Activated CD4-positive, alpha-beta T cell treated with anti-CD3 and anti-CD28 coated beads, Interleukin-2, amount 50 U/mL, for 24 hours (primary cell): ENCODE measurements at regions not wholly inside any gene's neighbourhood (a gene's known extent, or its start where the extent isn't known, plus 50 kb on each side); places are given as distances from the start of the nearest gene placed in this dataset.

Experiments
- DNase-seq, 2 donors: peaks; one replicate each; pipeline ENCODE4 v3.0.0-alpha.2; 2020; ENCODE audit warnings: low read depth in 1 of 2, low spot score in 1 of 2

DNA sequence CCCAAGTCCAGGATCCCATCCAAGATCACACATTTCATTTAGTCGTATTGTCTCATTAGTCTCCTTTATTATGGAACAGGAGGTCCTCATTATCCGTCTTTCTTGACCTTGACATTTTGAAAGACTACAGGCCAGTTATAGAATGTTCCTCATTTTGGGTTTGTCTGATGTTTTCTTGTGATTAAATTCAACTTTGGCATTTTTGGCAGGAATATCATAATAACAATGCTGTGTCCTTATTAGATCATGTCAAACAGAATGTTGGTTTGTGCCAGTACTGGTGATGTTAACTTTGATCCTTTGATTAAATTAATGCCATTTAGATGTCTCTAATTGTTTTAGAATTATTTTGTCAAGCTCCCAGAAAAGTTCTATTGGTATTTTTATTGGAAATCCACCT lies 106.5 kb upstream of the FRY start:
- DNase-seq, result no peak

DNA sequence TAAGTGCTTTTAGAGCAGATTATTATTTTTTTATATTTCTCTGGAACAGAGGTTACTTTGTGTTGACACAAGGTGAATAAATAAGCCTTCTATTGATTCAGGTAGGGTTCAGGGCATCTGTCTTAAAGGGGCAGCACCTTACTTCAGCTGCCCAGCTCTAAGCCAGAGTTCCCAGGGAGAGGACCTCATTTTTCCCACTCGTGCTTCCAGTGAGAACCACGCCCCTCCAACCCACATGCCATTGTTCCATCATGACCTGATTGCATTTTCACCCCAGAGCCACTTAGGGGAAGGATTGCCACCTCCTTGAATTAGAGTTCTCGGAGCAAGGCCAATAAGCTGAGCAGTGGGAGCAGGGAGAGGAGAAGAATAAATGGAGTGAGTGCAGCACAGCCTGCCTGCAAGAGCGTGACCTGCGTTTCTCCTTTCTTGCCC lies 104.3 kb upstream of the FRY start:
- no peak for DNase-seq

DNA sequence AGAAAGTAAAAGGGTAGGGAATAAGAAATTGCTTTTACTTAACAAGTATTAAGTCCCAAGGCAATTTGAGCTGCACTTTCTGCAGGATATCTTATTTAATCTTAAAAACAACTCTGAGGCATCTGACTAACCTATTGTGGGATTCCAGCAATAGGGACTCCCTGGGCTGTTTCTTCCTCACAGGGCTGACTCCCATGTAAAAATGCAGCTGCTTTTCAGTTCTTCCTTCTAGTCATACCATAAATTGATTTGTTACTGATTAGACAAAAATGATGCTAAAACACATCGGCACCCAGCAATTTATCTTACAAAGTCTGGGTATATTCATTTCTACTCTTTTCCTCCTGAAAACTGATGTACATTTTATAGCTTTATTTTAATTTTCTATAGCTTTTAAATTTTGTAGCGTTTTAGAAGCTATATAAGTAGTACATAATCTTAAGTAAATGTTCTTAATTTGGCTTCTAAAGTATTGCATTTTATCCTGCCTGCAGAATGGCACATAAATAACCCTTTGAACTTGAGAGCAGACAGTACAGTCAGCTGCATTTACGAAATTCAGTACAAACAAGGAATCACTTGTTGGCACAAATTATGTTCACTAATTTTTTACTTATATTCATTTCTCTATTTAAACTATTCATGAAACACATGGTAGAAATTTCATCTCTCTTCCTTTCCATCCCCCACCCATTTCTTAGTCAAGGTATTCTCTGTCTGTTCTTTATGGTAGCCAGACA lies 102.4 kb upstream of the FRY start:
- no peak for DNase-seq

DNA sequence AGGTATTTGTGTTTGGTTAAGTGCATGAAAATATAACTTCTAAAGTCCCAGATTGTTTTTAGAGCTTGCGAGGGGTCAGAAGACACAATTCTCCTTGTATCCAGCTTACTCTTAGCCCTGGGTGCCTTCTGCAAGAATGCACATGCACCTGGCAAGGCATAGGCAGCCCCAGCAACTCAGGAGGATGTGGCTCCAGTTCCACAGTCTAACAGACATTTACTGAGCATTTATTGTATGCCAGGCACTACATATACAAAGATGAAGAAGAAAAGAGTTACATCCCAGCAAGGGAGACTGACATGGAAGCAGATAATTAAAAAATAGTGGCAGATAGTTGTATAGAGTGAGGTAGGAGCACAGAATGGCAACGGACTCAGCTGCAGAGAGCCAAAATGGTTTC lies 101.1 kb upstream of the FRY start:
- no peak for DNase-seq

DNA sequence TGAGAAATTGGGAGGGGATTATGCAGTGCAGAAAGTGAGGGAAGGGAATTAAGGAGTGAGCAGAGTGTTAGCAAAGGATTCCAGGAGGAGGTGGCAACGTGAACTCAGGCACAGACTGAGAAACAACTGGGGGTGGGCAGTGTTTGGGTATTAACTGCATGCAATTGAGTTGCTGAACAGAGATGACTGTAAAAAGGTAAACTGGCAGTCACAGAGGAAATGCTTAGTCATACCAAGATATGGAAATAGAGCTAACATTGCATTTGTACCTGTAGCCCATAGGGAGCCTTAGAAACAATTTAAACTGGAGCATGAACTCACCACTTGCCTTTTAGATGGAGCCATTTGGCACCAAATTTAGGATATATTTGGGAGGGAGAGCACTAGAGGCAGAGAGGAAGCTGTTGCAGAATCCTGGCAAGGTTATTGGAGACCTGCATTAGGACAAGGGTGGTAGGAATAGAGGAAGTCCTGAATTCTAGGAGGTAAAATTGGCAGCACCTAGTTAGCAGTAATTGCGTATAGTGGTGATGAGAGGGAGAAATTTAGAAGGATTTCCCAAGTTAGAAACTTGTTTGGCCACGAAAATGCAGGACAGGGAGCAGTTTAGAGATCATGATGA lies 100.6 kb upstream of the FRY start:
- no peak for DNase-seq

DNA sequence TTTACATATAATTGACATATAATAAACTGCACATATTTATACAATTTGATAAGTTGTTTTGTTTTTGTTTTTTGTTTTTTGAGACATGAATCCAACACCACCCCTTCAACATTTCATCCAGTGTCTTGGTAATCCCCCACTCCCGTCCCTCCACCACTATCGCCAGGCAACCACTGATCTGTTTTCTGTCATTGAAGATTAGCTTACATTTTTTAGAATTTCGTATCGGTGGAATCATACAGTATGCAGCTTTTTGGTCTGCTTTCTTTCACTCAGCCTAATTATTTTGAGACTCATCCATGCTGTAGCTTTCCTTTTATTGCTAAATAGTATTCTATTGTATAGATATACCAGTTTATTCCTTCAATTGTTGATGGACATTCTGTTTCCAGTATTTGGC lies 94.1 kb upstream of the FRY start:
- no peak for DNase-seq

DNA sequence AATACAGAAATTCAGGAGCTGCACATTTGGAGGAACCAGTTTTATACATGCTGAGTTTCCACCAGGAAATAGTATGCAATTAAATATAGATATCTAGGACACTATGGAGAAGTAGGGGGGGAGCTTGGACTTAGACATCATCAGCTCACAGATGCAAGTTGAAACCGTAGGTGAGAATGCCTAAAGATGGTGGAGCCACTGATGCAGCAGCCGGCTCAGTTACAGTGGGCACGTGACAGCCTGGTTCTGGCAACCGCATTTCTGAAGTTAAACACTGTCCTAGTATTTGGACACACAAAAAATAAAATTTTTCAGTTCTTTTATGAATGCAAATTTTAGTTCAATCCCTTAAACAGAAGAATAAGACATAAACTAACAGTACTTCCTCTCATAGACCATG lies 91.5 kb upstream of the FRY start:
- no peak for DNase-seq

DNA sequence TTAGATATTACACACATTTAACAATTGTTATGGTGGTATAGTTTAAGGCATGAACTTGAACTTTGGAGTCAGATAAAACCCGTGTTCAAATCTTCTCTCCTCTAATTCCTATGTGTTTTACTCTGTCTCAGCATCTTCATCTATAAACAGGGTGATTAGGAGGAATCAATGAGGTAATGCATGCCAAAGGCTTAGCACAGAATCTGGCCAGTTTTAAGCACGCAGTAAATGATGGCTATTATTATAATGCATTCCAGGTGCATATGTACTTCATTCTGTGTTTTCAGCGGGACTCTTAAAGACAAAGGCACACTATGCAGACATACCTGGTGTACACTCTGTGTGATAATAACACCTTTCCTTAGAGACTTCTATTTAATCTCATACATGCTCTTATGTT lies 88.0 kb upstream of the FRY start:
- DNase-seq, result no peak

DNA sequence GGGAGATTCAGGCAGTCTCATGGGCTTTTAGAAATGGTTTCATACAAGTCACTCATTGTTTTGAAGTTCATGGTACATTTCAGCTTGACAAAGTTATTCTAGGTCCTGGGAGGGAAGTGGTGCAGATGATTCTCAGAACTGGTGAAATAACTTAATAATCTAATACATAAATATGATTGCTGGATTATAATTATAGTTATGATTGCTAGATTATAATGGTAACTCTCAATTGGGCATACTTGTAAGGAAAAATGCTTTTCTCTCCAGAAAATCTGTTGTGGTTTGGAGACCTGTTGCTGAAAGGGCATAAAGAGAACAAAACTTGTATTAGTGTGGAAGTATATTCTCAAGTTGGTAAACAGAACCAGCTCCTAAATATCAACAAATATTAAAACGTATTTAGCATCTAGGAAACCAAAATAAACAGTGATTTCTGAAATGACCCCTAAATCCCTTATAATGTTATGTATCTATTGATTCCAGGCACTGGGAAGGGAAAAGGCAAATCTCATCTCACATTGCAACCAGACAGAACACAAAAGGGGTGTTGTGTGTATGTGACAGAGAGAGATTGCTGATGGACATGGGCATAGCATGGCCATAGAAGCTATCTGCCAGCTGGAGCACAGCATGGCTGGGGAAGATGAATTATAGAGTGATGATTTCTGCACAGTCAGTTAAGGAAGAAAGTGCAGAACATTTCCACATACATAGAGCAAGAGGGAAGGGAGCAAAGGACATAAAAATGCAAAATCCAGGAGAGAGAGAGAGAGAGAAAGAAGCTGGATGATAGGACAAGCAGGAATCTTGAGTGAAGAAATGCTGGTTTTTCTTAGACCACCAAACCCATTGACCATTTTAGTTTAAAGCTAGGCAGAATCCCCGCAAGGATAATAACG lies 87.1 kb upstream of the FRY start:
- DNase-seq, result no peak

DNA sequence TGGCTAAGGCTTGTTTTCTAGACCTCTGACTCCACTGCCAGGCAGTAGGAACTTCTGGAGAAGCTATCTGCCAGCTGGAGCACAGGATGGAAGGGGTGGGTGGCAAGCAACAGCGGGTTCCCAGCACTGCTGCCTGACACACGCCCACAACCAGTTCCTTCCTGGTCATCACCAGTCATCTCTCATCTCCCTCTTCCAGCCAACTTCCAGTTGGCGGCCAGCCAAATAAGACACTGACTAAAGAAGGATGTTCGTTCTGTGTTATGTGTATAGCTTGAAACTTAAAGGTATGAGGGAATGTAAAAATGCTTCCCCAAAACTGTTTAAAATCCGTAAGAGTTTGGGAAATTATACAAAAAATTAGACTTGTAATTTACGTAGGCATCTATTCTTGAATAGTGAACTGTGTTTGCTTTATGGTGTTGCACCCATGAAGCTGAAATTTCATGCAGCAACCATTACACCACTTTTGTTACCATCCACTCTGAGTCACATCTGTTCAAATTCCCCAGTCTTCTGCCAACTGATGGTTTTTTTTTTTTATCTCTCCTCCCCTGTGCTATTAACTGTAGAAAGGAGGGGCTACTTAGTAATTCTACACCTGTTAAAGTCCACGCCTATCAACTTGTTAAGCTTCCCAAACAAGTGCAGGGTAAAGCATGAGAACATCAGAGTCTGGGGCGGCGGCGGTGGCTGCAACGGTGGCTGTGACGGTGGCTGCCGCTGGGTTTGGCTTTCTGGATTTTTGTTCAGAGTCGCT lies 86.2 kb upstream of the FRY start:
- no peak for DNase-seq

DNA sequence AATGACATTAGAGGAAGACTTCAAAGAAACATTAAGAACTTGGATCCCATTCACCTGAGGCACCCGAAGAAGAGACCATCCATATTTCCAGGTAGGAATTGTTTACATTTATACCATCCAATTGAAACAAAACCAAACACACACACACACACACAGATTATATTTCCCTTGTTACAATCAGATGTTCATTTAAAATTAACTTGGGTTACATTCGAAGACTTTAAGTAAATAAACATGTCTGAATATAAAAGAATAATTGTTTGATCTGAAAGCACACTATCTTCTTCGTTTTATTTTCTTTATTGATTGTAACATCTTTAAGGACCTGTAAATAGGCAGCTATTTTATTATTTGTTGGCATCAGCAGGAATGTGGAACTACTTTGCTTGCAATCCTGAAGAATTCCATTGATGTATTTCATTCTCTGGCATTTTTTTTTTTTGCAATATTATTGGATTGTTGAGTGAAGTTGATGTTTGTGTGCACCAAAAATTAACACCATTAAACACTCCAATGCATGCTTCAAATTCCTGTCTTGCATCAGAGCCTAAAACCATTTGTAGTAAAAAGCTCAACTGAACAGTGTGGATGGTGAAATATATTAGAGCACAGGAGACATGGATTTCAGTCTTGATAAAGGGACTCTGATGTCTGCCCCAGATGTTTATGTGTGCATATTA lies 85.3 kb upstream of the FRY start:
- no peak for DNase-seq

DNA sequence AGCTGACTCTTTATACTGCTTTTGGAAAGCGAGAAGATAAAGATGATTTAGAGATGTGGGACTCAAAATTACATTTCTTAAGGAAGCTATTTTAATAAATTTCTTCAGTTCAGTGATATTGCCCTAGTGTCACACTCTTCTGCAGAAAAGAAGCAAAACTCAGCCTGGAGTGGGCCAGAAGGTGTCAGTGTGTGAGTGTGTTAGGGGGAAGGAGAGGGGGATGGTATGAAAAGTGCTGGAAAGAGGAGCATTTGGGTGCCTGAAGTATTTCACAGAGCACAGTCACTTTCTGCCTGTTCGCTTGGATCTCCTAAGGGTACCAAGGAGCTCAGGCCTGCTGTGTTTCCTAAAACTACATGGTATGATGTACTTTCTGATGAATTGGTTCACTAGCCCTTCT lies 84.5 kb upstream of the FRY start:
- DNase-seq, result no peak

DNA sequence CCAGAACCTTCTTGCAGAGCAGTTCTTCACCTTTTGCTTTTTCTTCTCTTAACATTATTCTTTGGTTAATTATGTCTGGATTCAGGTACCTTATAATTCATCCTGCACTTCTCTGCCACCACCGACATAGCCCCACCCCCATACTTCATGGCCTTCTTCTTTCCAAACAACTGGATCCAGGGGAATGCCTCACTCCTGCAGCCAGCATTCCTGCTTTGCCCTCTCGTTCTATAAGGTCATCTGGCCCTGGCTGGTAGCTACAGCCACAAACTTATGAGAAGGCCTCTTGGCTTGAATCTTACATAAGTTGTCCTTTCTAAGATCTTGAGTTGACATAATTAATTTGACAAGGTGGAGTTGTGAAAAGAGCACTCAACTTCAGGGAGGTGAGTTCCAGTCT lies 84.1 kb upstream of the FRY start:
- DNase-seq, result no peak

DNA sequence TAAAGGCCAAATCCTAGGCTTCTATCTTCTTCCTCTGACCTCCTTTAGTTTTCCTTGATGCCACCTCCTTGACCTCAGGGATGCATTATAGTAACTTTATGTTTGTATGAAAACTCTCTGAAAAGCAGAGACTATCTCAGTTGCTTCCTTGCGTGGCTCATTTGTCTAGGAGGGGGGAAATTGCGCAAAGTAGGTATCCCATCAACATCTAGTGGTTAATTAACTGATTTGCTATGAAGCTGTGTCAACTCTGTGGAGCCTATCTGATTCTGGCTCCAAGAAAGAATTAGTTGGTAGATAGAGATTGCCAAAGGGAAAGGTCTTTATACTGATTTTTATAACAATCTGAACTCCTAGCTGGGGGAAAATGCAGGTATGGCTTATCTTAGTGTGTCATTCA lies 82.1 kb upstream of the FRY start:
- no peak for DNase-seq

DNA sequence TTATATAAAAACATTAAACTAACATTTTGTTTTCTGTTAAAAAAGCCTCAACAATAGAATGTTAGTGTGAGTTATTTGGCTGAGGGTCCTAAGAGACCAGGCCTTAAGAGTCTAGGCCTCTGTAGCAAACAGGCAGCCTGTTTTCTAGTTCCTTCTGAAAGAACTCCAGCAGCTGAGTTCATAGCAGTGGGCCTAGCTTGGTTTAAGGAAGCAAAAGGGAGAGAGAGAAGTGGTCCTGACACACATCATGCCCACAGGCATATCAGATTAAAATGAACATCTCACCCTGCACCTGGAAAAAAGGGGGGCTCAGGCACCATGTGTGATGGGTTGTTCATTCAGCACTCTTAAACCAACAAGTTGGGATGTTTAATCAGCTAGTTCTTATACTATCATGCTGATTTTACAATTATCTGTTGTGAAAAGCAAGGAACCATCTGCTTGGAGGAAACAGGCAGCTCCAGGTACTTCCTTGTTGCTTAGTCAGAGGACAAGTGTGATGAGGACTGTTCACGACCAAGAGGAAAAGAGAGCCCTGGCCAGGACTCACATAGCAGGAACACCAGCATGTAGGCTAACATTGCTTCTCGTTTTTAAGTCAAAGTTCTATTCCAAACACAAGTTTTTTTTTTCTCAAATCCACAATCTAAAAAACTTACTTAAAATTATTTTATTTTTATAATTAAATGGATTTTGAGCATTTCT lies 81.3 kb upstream of the FRY start:
- no peak for DNase-seq

DNA sequence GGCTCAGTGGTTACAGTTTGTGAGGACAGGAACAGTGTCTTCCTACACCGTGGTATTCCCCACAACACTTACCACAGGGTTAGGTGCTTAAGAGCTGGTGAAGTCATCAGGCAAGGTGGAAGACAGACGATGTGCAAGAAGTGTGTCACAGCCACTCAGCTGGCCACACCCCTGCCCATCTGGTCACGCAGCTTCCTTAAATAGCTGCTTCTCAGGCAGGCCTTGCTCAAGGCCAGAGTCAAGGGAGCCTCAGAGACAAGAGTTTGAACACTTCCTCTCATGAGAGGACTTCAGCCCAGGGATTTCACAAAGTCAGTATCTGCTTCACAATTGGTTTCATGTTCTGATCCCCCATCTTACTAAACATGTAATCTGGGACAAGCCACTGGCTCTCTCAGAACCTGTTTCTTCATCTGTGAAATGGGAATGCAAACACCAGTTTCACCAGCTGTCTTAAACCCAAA lies 80.3 kb upstream of the FRY start:
- DNase-seq, result no peak

DNA sequence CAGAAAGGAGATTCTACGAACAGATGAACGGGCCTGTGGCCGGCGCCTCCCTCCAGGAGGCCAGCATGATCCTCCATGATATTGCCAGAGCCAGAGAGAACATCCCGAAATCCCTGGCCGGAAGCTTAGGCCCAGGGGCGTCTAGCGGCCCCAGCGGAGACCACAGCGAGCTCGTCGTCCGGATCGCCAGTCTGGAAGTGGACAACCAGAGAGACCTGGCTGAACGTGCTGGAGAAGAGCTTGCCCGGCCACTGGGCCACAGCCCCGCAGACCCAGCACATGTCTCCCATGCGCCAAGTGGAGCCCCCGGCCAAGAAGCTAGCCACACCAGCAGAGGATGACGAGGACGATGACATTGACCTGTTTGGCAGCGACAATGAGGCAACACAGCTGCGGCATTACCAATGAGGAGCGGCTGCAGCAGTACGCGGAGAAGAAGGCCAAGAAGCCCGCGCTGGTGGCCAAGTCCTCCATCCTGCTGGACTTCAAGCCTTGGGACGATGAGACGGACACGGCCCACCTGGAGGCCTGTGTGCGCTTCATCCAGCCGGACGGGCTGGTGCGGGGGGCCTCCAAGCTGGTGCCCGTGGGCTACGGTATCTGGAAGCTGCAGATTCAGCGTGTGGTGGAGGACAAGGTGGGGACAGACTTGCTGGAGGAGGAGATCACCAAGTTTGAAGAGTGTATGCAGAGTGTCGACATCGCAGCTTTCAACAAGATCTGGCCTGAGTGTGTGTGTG lies 78.8 kb upstream of the FRY start:
- no peak for DNase-seq

DNA sequence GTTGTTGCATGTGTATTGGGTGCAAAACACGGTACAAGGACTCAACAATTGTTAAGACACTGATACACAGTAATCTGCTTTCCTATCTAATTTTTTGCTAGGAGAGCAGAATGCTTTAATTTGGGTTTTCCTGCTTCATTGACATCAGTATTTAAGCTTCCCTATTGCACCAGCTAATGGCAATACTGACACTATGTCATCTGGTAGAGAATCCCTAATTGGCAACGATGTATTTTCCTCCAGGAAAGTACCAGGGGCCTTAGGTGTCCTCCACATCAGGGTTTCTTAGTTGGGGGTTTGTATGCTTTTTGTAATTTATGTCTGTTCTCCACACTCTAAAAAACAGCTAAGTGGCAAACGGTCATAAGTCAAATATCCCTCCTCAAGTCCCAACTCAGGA lies 76.5 kb upstream of the FRY start:
- no peak for DNase-seq

DNA sequence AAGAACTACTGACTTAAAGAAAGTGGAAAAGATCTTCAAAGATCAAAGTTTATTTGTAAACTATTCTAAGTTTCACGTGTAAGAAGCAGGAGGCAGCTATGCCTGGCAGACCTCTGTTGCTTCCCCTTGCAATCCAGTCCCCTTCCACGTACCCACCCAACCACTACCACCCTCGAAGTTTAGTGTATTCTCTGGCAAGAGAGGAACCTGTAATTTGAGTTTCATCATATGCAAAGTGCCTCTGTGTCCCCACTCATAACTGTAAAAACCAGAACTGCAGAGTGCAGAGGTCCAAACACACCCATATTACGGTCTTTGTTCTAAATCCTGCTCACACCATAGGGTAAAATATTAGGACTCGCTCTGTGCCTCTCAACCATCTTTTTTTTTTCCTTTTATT lies 75.8 kb upstream of the FRY start:
- DNase-seq, result no peak
